HT1080 (cell line): ENCODE measurements at regions not wholly inside any gene's neighbourhood (a gene's known extent, or its start where the extent isn't known, plus 50 kb on each side); places are given as distances from the start of the nearest gene placed in this dataset.
A peak's percentile ranks its signal among the peaks of the same experiment; 100 is the strongest.

ENCODE experiments used
- DNase-seq: peaks from one replicate; pipeline ENCODE4 v3.0.0-alpha.2; 2015; ENCODE audit warnings: low read depth

- peak; percentile 1 for DNase-seq
Measured at GRCh38 chr2:118340103-118340502, 251.8 kb downstream of the INSIG2 start.

DNA sequence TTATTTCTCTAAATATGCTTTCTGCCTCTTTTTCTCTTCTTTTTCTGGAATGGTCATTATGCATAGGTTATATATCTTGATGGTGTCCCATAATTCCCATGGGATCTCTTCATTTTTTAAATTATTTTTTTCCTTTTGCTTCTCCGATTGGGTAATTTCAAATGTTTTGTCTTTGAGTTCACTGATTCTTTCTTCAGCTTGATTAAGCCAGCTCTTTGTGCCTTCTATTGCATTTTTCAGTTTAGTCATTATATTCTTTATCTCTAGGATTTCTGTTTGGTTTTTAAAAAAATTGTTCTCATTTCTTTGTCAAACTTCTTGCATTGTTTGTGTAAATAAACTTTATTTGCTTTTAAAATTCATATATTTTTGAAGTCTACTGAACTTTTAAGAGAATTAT is 251.1 kb downstream of the INSIG2 start:
- no peak for DNase-seq

GRCh38 chr2:118333664-118334063 is 245.4 kb downstream of the INSIG2 start:
- DNase-seq, result no peak

DNA sequence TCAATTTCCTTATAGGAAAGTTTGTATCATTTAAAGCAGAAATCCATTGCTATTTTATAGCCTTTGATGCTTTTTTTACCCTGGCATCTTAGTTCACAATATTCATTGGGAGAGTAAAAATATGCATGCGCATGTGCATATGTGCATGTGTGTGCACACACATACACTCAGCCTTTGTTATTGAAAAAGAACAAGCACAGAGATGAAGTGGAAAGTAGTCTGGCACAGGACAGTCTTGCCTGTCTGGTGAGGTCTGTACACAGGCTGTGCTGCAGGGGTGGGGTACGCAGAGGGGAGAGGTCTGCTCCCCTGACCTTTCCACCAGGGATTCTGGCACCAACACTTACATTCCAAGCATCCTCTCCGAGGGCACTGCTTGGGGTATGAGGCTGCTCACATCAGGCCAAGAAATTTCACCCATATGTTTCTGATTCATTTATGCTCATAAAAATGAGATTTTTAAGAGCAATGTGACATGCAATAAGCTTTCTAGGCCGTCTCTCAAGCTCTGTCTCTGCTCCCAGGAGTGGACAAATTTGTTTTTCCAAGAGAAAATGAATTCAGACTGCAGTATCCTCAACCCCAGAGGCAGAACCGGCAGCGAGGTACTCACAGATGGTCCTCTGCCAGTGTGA is 237.2 kb downstream of the INSIG2 start:
- DNase-seq, result no peak

- no peak for DNase-seq
Measured at GRCh38 chr2:118322406-118322805, 234.1 kb downstream of the INSIG2 start.

GRCh38 chr2:118321432-118322105 is 233.3 kb downstream of the INSIG2 start:
- DNase-seq, result peak; percentile 7

- no peak for DNase-seq
Measured at GRCh38 chr2:118320658-118321057, 232.4 kb downstream of the INSIG2 start.

DNA sequence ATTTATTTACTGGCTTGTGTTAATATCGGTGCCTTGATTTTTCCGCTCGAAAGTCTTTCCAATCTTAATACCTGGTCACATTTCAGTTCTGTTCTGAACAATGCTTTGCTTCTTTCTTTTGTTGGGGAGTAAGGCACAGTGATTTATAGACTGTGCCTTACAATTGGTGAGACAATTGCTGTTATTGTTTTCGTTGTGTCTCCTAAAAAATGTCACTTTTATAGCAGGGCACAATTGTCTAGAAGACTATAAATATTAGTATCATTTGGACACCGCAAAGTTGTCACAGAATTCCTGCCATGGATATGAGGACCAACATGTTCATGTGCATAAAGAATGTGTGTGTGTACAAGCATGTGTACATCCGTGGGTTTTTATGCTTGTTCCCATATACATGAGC is 231.9 kb downstream of the INSIG2 start:
- DNase-seq, result no peak

DNA sequence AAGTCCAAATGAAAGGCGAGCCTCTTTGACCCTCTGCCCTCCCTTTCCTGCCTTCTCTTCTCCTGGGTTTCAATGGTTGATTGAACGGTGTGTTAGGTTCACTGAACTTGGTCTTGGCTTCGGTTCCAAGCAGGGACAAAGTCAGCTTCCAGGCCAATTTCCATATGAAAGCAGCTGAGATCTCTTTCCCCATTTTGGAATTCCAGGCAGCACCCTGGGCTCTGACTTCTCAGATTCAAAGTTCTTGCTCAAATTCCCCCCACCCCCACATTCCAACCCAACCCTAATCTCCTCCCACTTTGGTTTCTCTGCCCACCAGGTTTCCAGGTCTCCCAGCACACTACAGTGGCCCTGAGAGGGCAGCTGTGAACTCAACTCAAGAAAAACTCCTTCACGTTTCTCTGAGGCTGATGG is 231.0 kb downstream of the INSIG2 start:
- no peak for DNase-seq

DNA sequence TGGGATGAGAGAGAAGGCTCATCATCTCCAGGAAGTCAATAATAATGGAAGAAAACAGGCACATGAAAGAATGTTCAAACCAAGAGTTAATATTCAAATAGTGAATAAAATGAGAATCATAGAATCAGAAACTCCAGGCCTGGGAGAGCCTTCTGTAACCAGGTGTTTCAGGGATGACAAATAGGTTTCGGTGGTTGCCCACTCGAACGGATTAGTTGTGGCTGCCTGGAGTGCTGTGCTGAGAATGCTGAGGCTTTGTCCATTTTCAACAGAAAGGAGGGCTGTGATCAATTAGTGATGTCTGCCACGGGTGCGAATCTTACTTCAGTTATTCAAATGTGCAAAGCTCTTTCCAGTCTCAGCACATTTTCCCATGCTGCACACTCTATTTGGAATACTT is 227.3 kb downstream of the INSIG2 start:
- DNase-seq, result no peak

DNA sequence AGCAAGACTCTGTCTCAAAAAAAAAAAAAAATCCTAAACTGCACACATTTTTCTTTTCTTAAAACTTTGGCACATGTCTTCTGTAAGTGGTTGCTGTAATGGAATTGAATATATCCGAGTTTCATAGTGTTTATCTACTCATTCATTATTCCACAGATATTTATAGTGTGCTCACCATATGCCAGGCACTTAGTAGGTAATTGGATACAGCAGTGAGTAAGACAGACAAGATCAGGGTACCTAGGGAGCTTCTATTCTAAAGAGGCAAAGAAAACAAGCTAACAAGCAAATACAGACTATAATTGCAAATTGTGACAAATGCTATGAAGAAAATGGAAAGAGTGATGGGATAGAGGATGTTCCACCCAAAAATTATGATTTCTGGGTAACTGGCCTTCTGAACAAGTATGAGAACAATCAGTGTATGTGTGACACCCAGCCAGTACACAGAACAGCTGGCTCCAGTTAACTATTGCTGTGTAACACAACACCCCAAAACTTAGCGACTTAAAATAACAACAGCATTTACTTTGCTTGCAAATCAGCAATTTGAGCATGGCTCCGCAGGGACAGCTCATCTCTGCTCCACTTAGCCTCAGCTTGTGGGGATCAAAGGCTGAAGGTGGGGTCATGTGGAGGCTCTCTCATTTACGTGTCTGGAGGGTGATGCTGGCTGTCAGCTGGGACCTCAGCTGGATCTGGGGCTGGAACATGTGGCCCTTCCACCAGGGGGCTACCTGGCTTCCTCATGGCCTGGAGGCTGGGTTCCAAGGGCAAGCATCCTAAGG is 224.9 kb downstream of the INSIG2 start:
- no peak for DNase-seq

GRCh38 chr2:118310681-118311429 is 222.6 kb downstream of the INSIG2 start:
- no peak for DNase-seq

DNA sequence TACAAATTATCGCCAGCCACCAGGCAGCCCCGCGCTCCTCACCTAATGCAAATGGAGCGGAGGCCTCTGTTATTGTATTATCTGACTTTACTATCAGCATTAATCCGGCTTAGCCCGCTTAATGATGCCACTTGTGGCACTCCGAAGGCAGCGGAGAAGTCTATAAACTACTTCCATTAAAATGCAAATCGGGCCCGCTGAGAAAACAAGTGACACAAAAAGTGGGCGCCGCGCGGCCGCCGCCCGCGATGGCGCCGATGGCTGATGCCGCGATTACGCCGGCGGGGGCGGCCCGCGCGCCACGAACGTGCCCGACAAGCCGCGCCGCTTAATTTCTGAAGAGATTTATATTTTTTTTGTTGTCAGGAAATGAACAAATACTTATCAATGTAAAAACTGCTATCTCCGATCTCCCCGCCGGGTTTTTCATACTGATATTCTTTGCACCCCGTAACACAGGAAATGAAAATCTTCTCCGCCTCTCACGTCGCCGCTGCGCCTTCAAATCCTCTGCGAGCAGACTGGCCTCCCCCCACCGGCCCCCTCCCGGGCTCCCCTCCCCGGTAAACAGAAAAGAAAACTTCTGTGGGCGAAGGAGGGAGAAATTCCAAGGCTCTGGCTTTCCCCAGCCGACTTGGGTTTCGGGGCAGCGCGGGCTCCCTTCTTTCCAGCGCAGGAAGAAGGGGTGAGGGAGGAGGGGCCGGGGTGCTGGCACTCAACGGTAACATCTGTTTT is 221.8 kb downstream of the INSIG2 start:
- no peak for DNase-seq

DNA sequence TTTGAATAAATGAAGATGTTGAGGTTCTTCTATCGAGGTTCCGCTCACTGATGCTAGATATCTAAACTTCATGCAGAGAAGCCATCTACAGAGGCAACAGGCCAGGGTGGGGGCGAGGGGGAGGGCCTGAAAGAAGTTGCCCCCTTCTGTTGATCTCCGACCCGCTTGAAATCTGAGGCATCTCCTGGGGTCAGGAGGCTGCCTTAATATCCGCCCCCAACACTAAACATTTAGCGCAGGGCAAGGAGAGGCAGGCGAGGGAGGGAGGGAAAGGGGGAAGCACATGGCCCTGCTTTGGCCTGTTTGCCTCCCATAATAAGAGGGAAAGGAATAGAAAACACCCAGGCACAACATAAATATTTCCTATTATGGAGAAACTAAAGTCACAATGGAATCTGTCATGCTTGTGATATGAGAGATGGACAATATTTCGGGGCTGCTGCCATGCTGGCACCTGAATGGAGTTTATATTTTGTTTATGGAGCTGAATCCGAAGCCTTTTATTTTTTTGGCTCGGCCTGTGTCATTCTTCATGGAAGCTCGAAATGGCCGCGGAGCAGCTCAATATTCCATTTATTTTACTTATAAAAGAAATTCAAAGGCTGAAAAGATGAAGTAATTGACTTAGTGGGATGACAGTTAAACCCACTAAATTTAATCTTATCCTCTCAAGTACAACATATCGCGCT is 221.1 kb downstream of the INSIG2 start:
- DNase-seq, result no peak

DNA sequence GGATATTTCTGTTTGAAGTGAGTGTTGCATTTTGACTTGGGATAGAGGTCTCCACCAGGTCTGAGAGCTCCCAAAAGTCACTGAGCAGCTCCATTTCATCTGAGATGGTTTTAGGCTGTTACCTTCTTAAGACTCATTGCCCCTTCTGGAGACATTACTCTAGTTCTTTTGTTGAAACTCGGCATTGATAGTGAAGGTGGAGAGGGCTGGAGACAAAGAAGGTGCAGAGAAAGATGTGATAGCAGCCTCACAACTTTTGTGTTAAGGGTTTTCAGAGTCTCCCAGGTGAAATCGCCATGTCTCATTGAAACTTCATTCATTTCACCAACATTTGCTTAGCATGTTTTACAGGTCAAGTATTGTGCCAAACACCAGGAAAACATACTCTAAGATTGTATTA is 219.6 kb downstream of the INSIG2 start:
- no peak for DNase-seq

- no peak for DNase-seq
Measured at GRCh38 chr2:118301248-118301647, 213.0 kb downstream of the INSIG2 start.

- DNase-seq, result no peak
Measured at GRCh38 chr2:118300832-118301231, 212.6 kb downstream of the INSIG2 start.

GRCh38 chr2:118296663-118297062 is 208.4 kb downstream of the INSIG2 start:
- no peak for DNase-seq

- DNase-seq, result no peak
Measured at GRCh38 chr2:118295592-118296390, 207.5 kb downstream of the INSIG2 start.

GRCh38 chr2:118294063-118294462 is 205.8 kb downstream of the INSIG2 start:
- DNase-seq, result no peak
